Uterus (tissue), 2 donors: ENCODE measurements at regions not wholly inside any gene's neighbourhood (a gene's known extent, or its start where the extent isn't known, plus 50 kb on each side); places are given as distances from the start of the nearest gene placed in this dataset.

Source experiments
- POLR2A ChIP-seq, 2 donors: fragments of 450-650 bp; IDR thresholded peaks; one replicate each; pipeline ENCODE4 v1.6.1; 2016; ENCODE audit warnings: antibody characterized with exemption in 2 of 2, mild to moderate bottlenecking in 1 of 2, moderate library complexity in 1 of 2
- TF ChIP-seq, protein P1 (sequence below), 4 experiments: fragments of 200-600 bp in 2 of 4; fragments of 450-650 bp in 2 of 4; sonication (generic) in 2 of 4; IDR thresholded peaks; one replicate each; pipeline ENCODE4 v1.5.1; 2016 to 2019; ENCODE audit warnings: antibody characterized with exemption in 4 of 4, mild to moderate bottlenecking in 2 of 4, moderate library complexity in 1 of 4

DNA sequence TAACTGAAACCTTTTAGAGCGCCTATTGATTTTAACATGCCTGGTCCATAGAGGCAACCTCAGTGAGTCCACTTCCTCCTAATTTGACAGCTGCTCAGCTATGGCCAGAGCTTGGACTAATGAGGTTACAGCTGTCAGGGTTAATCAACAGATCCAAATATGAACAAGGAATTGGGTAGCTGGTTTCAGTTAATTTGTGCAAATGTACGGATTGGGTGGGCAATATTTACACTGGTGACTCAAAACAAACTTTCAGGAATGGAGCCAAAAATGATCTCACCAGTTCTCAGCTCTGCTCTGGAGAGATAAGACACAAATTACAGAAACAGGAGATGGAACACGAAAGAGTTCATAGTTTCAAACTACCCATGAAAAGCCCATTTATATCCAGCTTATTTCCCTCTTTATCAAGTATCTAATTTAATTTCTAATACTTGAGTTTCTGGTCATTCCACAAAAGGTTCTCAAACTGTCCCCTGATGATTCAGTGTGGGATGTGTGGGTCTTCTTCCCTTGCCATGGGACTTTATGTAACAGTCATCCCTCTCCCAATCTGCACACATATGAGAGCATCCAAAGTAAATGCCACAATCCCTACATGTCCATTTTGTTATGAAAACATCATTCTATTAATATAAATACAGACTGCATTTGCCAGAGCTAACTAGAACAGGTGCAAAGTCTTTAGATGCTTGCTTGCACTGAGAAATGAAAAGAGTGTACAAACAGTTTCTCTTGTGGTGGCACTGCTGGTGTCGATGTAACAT, 149.9 kb downstream of the RPS12 start:
- TF ChIP-seq, protein P1, sequence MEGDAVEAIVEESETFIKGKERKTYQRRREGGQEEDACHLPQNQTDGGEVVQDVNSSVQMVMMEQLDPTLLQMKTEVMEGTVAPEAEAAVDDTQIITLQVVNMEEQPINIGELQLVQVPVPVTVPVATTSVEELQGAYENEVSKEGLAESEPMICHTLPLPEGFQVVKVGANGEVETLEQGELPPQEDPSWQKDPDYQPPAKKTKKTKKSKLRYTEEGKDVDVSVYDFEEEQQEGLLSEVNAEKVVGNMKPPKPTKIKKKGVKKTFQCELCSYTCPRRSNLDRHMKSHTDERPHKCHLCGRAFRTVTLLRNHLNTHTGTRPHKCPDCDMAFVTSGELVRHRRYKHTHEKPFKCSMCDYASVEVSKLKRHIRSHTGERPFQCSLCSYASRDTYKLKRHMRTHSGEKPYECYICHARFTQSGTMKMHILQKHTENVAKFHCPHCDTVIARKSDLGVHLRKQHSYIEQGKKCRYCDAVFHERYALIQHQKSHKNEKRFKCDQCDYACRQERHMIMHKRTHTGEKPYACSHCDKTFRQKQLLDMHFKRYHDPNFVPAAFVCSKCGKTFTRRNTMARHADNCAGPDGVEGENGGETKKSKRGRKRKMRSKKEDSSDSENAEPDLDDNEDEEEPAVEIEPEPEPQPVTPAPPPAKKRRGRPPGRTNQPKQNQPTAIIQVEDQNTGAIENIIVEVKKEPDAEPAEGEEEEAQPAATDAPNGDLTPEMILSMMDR (IDR thresholded peaks at IDR 0.05) = no peak
- no peak for TF ChIP-seq POLR2A (IDR thresholded peaks at IDR 0.05)
